NCI-H187 treated with DMSO at 0.1 percent for 48 hours (cell line): ENCODE measurements at regions not wholly inside any gene's neighbourhood (a gene's known extent, or its start where the extent isn't known, plus 50 kb on each side); places are given as distances from the start of the nearest gene placed in this dataset.

Source experiments
- DNase-seq: peaks from one replicate; lab custom pipeline; 2025; lab: John Stamatoyannopoulos, UW

GRCh38 chr1:10897321-10897980 is 101.0 kb upstream of the CASZ1 start:
- DNase-seq, result no peak

GRCh38 chr1:10897981-10898728 is 101.7 kb upstream of the CASZ1 start:
- DNase-seq, result no peak

GRCh38 chr1:10898921-10899320 is 102.5 kb upstream of the CASZ1 start:
- no peak for DNase-seq

GRCh38 chr1:10899490-10900250 is 103.2 kb upstream of the CASZ1 start:
- no peak for DNase-seq

GRCh38 chr1:10900251-10900651 is 103.8 kb upstream of the CASZ1 start:
- DNase-seq, result no peak

GRCh38 chr1:10900691-10901090 is 104.2 kb upstream of the CASZ1 start:
- no peak for DNase-seq

- no peak for DNase-seq
These were observed 104.8 kb upstream of the CASZ1 start for GRCh38 chr1:10901091-10901890.

- no peak for DNase-seq
These were observed 105.7 kb upstream of the CASZ1 start for GRCh38 chr1:10901891-10902805.

GRCh38 chr1:10903421-10903820 is 107.0 kb upstream of the CASZ1 start:
- DNase-seq, result no peak

- DNase-seq, result no peak
These were observed 107.4 kb upstream of the CASZ1 start for GRCh38 chr1:10903821-10904220.

- DNase-seq, result no peak
These were observed 107.8 kb upstream of the TARDBP start for GRCh38 chr1:10904396-10905358.

GRCh38 chr1:10905841-10906655 is 106.4 kb upstream of the TARDBP start:
- DNase-seq, result no peak

GRCh38 chr1:10906866-10907519 is 105.5 kb upstream of the TARDBP start:
- no peak for DNase-seq

GRCh38 chr1:10908266-10908665 is 104.2 kb upstream of the TARDBP start:
- no peak for DNase-seq

GRCh38 chr1:10909697-10910680 is 102.5 kb upstream of the TARDBP start:
- no peak for DNase-seq

GRCh38 chr1:10910681-10911489 is 101.6 kb upstream of the TARDBP start:
- no peak for DNase-seq
